GM12878 (cell line): ENCODE measurements at regions not wholly inside any gene's neighbourhood (a gene's known extent, or its start where the extent isn't known, plus 50 kb on each side); places are given as distances from the start of the nearest gene placed in this dataset.

Source experiments
- ATAC-seq: fragments of 200-7000 bp; cut with Tn5 transposase; 3 replicates; pipeline ENCODE4 v1.9.1; 2020; ENCODE audit warnings: mild to moderate bottlenecking, moderate library complexity
- BruUV-seq: library from RNA; stranded (reverse); fragments of 400-500 nt; replicated peaks from 2 replicates; lab custom pipeline; 2021; lab: Mats Ljungman, UMichigan
- CTCF ChIA-PET: fragments of 300-600 bp; sonication (Branson Sonifier 250); formaldehyde crosslinking; extraction: SDS; loops from one replicate; lab custom pipeline; 2021; ENCODE audit warnings: inconsistent platforms; lab: Yijun Ruan, JAX
- POLR2A ChIA-PET: fragments of 350-600 bp; formaldehyde crosslinking; extraction: SDS; loops from one replicate; lab custom pipeline; 2021; ENCODE audit warnings: inconsistent platforms; lab: Charles Lee
- RAD21 ChIA-PET: fragments of 300-600 bp; sonication (Branson Sonifier 250); formaldehyde crosslinking; loops from one replicate; lab custom pipeline; 2023; ENCODE audit warnings: antibody characterized with exemption; ENCODE audit not compliant: unreplicated experiment; lab: Charles Lee
- SMC1A ChIA-PET: fragments of 300-600 bp; sonication (Branson Sonifier 250); formaldehyde crosslinking; loops from one replicate; lab custom pipeline; 2023; ENCODE audit not compliant: unreplicated experiment, uncharacterized antibody; lab: Charles Lee
- DNase-seq: peaks from one replicate; pipeline ENCODE4 v3.0.0-alpha.2; 2011; ENCODE audit warnings: low read depth, low spot score
- FAIRE-seq: peaks from 3 replicates; lab custom pipeline; 2011; peaks lifted over from hg19 to GRCh38; lab: Jason Lieb, UNC
- H2AFZ ChIP-seq: 2 replicates; pipeline ENCODE4 v1.6.0; 2011; ENCODE audit warnings: low read depth, low read length, control low read depth; ENCODE audit not compliant: control insufficient read depth
- H3K27ac ChIP-seq: 2 replicates; pipeline ENCODE4 v1.5.1; 2011; ENCODE audit warnings: control low read depth; ENCODE audit not compliant: control insufficient read depth, insufficient read depth
- H3K27me3 ChIP-seq, 2 experiments: replicated peaks in 1 of 2; 2 replicates each; pipeline versions ENCODE4 v1.6.0 to v1.6.1; 2011; ENCODE audit warnings: low read length in 1 of 2; ENCODE audit not compliant: control insufficient read depth in 2 of 2, insufficient read depth in 2 of 2
- H3K36me3 ChIP-seq, 2 experiments: 2 replicates each; pipeline ENCODE4 v1.5.1; 2011; ENCODE audit warnings: low read length in 1 of 2; ENCODE audit not compliant: control insufficient read depth in 2 of 2, insufficient read depth in 2 of 2
- H3K4me1 ChIP-seq: 2 replicates; pipeline ENCODE4 v1.6.1; 2011; ENCODE audit warnings: mild to moderate bottlenecking, low read length, moderate library complexity, mixed read lengths; ENCODE audit not compliant: control insufficient read depth, insufficient read depth
- H3K4me2 ChIP-seq: 2 replicates; pipeline ENCODE4 v1.6.0; 2011; ENCODE audit warnings: control low read depth; ENCODE audit not compliant: control insufficient read depth, insufficient read depth
- H3K4me3 ChIP-seq: fragments of 200-600 bp; sonication (generic); 2 replicates; pipeline ENCODE4 v1.5.1; 2016
- H3K79me2 ChIP-seq: 2 replicates; pipeline ENCODE4 v1.6.0; 2011; ENCODE audit warnings: low read length; ENCODE audit not compliant: control insufficient read depth, insufficient read depth
- H3K9ac ChIP-seq: 2 replicates; pipeline ENCODE4 v1.8.0; 2011; ENCODE audit warnings: low read length, control low read depth, mixed read lengths; ENCODE audit not compliant: control insufficient read depth, insufficient read depth
- H3K9me3 ChIP-seq: replicated peaks from 3 replicates; pipeline ENCODE4 v1.5.1; 2011; ENCODE audit warnings: mild to moderate bottlenecking, low read length; ENCODE audit not compliant: control insufficient read depth, insufficient read depth
- H4K20me1 ChIP-seq: 2 replicates; pipeline ENCODE4 v1.6.0; 2011; ENCODE audit not compliant: control insufficient read depth, insufficient read depth
- ATF3 ChIP-seq: IDR thresholded peaks from 2 replicates; pipeline ENCODE4 v1.6.1; 2011; ENCODE audit warnings: low read depth, mild to moderate bottlenecking, low read length, moderate library complexity, borderline replicate concordance; ENCODE audit errors: extremely low read depth
- CREM ChIP-seq: IDR thresholded peaks from 2 replicates; pipeline ENCODE4 v1.6.1; 2014; ENCODE audit warnings: antibody characterized with exemption, low read depth
- EGR1 ChIP-seq, 2 experiments: IDR thresholded peaks; 1 replicate in 1 of 2; 2 replicates in 1 of 2; pipeline ENCODE4 v1.6.1; 2011 to 2012; ENCODE audit warnings: low read depth in 2 of 2, low read length in 2 of 2, borderline replicate concordance in 1 of 2, mild to moderate bottlenecking in 1 of 2, moderate library complexity in 1 of 2
- FOXM1 ChIP-seq: IDR thresholded peaks from 2 replicates; pipeline ENCODE4 v1.6.1; 2012; ENCODE audit warnings: low read depth, mild to moderate bottlenecking, inconsistent platforms, low read length, moderate library complexity
- HDGF ChIP-seq: fragments of 450-650 bp; IDR thresholded peaks from 2 replicates; pipeline ENCODE4 v1.6.1; 2016; ENCODE audit warnings: antibody characterized with exemption
- IRF3 ChIP-seq: fragments of 450-650 bp; IDR thresholded peaks from 2 replicates; pipeline ENCODE4 v1.6.1; 2014; ENCODE audit warnings: mild to moderate bottlenecking
- MYB ChIP-seq: fragments of 150-350 bp; IDR thresholded peaks from 2 replicates; pipeline ENCODE4 v1.6.1; 2014; ENCODE audit warnings: mild to moderate bottlenecking, low read depth, low read length, borderline replicate concordance
- NFYB ChIP-seq: IDR thresholded peaks from 2 replicates; pipeline ENCODE4 v1.6.1; 2011; ENCODE audit warnings: low read depth, mild to moderate bottlenecking, low read length, improper control_type of control experiment, moderate library complexity; ENCODE audit not compliant: insufficient read depth
- NRF1 ChIP-seq: conservative IDR thresholded peaks from 2 replicates; pipeline ENCODE4 v1.6.1; 2011; ENCODE audit warnings: mild to moderate bottlenecking, low read depth, low read length, improper control_type of control experiment
- RAD21 ChIP-seq: IDR thresholded peaks from 2 replicates; pipeline ENCODE4 v1.6.1; 2011; ENCODE audit warnings: mild to moderate bottlenecking, low read depth, low read length, moderate library complexity; ENCODE audit not compliant: insufficient read depth
- SMAD5 ChIP-seq: IDR thresholded peaks from 2 replicates; pipeline ENCODE4 v1.6.1; 2016; ENCODE audit warnings: antibody characterized with exemption, low read depth
- SMC3 ChIP-seq: IDR thresholded peaks from 2 replicates; pipeline ENCODE4 v1.6.1; 2011; ENCODE audit warnings: low read length, improper control_type of control experiment, borderline replicate concordance
- SRF ChIP-seq, 2 experiments: IDR thresholded peaks; 2 replicates each; pipeline ENCODE4 v1.6.1; 2011; ENCODE audit warnings: low read depth in 2 of 2, low read length in 2 of 2, mild to moderate bottlenecking in 1 of 2, moderate library complexity in 1 of 2
- SUZ12 ChIP-seq: fragments of 200-600 bp; sonication (generic); IDR thresholded peaks from one replicate; pipeline ENCODE4 v1.6.1; 2018; ENCODE audit warnings: antibody characterized with exemption, mild to moderate bottlenecking; ENCODE audit not compliant: unreplicated experiment
- WGBS: methylation state at CpG from one replicate; pipeline ENCODE4 v1.1.6; 2016; ENCODE audit warnings: low lambda C conversion rate; ENCODE audit not compliant: insufficient replicate concordance, insufficient coverage; ENCODE audit errors: missing lambda C conversion rate; 5-methylcytosine and 5-hydroxymethylcytosine counted together
- in situ Hi-C: fragments of 300-500 bp; cut with MboI; formaldehyde crosslinking; loops from 9 replicates; pipeline ENCODE4 v1.14.3; 2018; ENCODE audit warnings: mixed read lengths
- intact Hi-C: fragments of 100-400 bp; cut with micrococcal nuclease; formaldehyde crosslinking; loops from one replicate; pipeline ENCODE4 v1.14.2; 2022; ENCODE audit not compliant: unreplicated experiment
- TF ChIP-seq, protein P1 (sequence below): IDR thresholded peaks from 2 replicates; pipeline ENCODE4 v1.6.1; 2011; ENCODE audit warnings: low read depth, low read length, improper control_type of control experiment, borderline replicate concordance
- TF ChIP-seq, protein P2 (sequence below): IDR thresholded peaks from 2 replicates; pipeline ENCODE4 v1.6.1; 2011; ENCODE audit warnings: borderline replicate concordance, low read depth, mild to moderate bottlenecking, moderate library complexity, mixed read lengths, low read length; ENCODE audit not compliant: insufficient read depth; ENCODE audit errors: extremely low read length
- TF ChIP-seq, protein P3 (sequence below): IDR thresholded peaks from 2 replicates; pipeline ENCODE4 v1.6.1; 2012; ENCODE audit warnings: improper control_type of control experiment, low read depth, low read length; ENCODE audit not compliant: insufficient replicate concordance

DNA sequence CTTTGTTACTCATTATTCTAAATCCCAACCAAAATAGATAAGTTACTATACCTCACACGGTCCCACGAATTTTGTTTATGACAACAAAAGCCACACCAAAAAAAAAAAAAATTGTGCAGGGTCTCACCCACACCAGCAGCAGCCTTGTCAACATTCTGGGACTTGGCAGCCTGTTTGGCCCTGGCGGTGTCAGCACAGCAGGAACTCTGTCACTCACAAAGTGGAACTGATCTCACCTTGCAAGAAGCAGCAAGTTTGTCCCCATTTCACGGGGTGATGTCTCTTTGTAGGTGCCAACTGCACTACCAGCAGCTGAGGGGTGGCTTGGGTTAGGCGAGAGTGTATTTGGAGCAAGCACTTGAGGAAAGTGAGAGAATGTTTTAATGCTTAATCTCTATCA is 75.0 kb upstream of the CHRM3 start:
- no TSS peak for BruUV-seq
- Histone ChIP-seq H3K4me3 (no peak overlapping the region), H3K79me2 (no peaks in the 10 kb centered on the region), H3K36me3 (no peaks in the 10 kb centered on the region), H3K4me1 (no peaks in the 10 kb centered on the region), H3K27ac (no peak overlapping the region), H3K9me3 (no peaks in the 10 kb centered on the region), H3K27me3 (no peaks in the 10 kb centered on the region), H3K9ac (no peak overlapping the region), H4K20me1 (no peaks in the 10 kb centered on the region), H3K4me2 (no peak overlapping the region), H2AFZ (no peak overlapping the region)
- ChIA-PET SMC1A (no interaction called here), POLR2A (no interaction called here), CTCF (no interaction called here), RAD21 (no interaction called here)
- in situ Hi-C loops: no loop called here
- DNase-seq (no peak), FAIRE-seq (no peak), ATAC-seq (no peak)
- intact Hi-C loops: no loop called here
- WGBS: 7% methylated on average over 5 of the region's 5 CpGs
- TF ChIP-seq NRF1 (no peak), MYB (no peak), ATF3 (no peak), SUZ12 (no peak), IRF3 (no peak), FOXM1 (no peak), SMAD5 (no peak), EGR1 (IDR thresholded peaks at IDR 0.05; ENCODE audit: borderline replicate concordance in 1 of 2, low read depth in 2 of 2, low read length in 2 of 2) (no peak), SRF (IDR thresholded peaks at IDR 0.05; ENCODE audit: low read depth in 2 of 2, low read length in 2 of 2) (no peak), NFYB (no peak), CREM (no peak), HDGF (no peak), RAD21 (no peak), SMC3 (no peak)
- TF ChIP-seq, protein P1, sequence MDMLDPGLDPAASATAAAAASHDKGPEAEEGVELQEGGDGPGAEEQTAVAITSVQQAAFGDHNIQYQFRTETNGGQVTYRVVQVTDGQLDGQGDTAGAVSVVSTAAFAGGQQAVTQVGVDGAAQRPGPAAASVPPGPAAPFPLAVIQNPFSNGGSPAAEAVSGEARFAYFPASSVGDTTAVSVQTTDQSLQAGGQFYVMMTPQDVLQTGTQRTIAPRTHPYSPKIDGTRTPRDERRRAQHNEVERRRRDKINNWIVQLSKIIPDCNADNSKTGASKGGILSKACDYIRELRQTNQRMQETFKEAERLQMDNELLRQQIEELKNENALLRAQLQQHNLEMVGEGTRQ: no peak
- TF ChIP-seq, protein P2, sequence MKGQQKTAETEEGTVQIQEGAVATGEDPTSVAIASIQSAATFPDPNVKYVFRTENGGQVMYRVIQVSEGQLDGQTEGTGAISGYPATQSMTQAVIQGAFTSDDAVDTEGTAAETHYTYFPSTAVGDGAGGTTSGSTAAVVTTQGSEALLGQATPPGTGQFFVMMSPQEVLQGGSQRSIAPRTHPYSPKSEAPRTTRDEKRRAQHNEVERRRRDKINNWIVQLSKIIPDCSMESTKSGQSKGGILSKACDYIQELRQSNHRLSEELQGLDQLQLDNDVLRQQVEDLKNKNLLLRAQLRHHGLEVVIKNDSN: no peak
- TF ChIP-seq, protein P3, sequence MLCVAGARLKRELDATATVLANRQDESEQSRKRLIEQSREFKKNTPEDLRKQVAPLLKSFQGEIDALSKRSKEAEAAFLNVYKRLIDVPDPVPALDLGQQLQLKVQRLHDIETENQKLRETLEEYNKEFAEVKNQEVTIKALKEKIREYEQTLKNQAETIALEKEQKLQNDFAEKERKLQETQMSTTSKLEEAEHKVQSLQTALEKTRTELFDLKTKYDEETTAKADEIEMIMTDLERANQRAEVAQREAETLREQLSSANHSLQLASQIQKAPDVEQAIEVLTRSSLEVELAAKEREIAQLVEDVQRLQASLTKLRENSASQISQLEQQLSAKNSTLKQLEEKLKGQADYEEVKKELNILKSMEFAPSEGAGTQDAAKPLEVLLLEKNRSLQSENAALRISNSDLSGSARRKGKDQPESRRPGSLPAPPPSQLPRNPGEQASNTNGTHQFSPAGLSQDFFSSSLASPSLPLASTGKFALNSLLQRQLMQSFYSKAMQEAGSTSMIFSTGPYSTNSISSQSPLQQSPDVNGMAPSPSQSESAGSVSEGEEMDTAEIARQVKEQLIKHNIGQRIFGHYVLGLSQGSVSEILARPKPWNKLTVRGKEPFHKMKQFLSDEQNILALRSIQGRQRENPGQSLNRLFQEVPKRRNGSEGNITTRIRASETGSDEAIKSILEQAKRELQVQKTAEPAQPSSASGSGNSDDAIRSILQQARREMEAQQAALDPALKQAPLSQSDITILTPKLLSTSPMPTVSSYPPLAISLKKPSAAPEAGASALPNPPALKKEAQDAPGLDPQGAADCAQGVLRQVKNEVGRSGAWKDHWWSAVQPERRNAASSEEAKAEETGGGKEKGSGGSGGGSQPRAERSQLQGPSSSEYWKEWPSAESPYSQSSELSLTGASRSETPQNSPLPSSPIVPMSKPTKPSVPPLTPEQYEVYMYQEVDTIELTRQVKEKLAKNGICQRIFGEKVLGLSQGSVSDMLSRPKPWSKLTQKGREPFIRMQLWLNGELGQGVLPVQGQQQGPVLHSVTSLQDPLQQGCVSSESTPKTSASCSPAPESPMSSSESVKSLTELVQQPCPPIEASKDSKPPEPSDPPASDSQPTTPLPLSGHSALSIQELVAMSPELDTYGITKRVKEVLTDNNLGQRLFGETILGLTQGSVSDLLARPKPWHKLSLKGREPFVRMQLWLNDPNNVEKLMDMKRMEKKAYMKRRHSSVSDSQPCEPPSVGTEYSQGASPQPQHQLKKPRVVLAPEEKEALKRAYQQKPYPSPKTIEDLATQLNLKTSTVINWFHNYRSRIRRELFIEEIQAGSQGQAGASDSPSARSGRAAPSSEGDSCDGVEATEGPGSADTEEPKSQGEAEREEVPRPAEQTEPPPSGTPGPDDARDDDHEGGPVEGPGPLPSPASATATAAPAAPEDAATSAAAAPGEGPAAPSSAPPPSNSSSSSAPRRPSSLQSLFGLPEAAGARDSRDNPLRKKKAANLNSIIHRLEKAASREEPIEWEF: no peak
